ENCODE measurements at regions not wholly inside any gene's neighbourhood (a gene's known extent, or its start where the extent isn't known, plus 50 kb on each side); places are given as distances from the start of the nearest gene placed in this dataset.
"Not testable (repeated sequence)": the region's sequence is repeated elsewhere in the genome, so short reads cannot be mapped to it uniquely, and the experiment has no call there.

DNA sequence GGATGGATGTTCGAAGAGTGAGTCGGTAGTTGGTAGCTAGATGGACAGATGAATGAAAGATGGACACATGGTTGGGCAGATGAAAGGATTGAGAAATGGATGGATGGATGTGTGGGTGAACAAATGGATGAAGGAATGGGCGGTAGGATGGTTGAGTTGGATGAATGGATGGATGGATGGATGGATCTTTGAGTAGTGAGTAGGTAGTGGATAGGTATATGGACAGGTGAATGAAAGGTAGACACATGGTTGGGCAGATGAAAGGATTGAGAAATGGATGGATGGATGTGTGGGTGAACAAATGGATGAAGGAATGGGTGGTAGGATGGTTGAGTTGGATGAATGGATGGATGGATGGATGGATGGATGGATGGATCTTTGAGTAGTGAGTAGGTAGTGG is 97.0 kb upstream of the ADAMTS2 start:
- not testable (repeated sequence) for H3K4me1 ChIP-seq (ENCODE audit: control insufficient read depth, insufficient read depth, low read length); H3K9me3 ChIP-seq (ENCODE audit: control insufficient read depth, low read length); H3K27ac ChIP-seq (ENCODE audit: insufficient read depth, low read depth, low read length, poor library complexity, severe bottlenecking); H3K36me3 ChIP-seq (ENCODE audit: control insufficient read depth, insufficient read depth, low read length); H3K27me3 ChIP-seq (ENCODE audit: control insufficient read depth, insufficient read depth, low read length, poor library complexity, severe bottlenecking); H3K4me3 ChIP-seq (ENCODE audit: insufficient read depth, low read depth, low read length)
- 90 to 95% methylated on average over 3 of the region's 3 CpGs for WGBS, 2 experiments

DNA sequence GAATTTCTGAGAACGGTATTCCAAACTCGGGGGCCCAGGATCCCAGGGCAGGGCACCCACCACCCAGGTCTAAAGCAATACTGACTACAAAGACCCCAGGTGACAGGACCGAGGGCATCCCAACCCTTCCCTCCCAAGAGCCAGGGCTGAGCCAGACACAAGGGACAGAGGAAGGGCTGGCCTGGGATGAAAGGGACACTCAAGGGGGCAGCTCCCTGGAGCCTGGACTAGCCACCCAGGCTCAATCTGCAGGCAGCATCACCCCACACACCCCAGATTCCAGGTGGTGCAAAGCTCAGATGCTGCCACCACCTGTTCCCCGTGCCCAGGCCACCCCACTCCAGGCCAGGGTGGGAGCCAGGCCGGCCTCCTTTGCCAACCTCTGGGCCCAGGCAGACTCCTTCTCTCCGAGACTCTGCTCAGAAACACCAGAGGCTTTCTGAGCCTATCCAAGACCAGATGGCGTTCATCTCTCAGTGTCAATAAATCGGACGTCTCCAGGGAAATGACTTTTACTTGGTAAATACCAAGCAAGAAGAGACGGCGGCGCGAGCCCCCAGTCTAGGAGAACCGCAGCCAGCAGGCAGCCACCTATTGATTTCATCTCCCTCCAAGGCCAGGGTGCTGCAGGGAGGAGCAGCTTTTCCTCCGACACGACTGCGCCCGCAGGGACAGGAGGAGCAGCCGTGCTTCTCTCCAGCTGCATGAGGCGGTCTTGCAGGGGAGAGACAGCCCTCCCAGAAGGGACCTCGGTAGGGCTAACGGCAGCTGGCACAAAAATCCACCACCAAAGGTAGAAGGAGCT is 94.1 kb upstream of the ADAMTS2 start:
- Histone ChIP-seq H3K4me1 (ENCODE audit: control insufficient read depth, insufficient read depth, low read length) (no peaks in the 10 kb centered on the region), H3K36me3 (ENCODE audit: control insufficient read depth, insufficient read depth, low read length) (no peaks in the 10 kb centered on the region)
- WGBS, 2 experiments, result 93 to 94% methylated on average over 22 of the region's 22 CpGs

GRCh38 chr5:179438461-179438860 is 93.2 kb upstream of the ADAMTS2 start:
- Histone ChIP-seq H3K4me1 (ENCODE audit: control insufficient read depth, insufficient read depth, low read length) (no peaks in the 10 kb centered on the region), H3K9me3 (ENCODE audit: control insufficient read depth, low read length) (no peaks in the 10 kb centered on the region), H3K36me3 (ENCODE audit: control insufficient read depth, insufficient read depth, low read length) (no peaks in the 10 kb centered on the region), H3K27ac (ENCODE audit: insufficient read depth, low read depth, low read length, poor library complexity, severe bottlenecking) (no peak overlapping the region), H3K4me3 (ENCODE audit: insufficient read depth, low read depth, low read length) (no peak overlapping the region), H3K27me3 (ENCODE audit: control insufficient read depth, insufficient read depth, low read length, poor library complexity, severe bottlenecking) (no peaks in the 10 kb centered on the region)
- WGBS, 2 experiments, result 93 to 95% methylated on average over 11 of the region's 11 CpGs

More for the DNA sequence above, 94.1 kb upstream of the ADAMTS2 start:
- no peaks in the 10 kb centered on the region for H3K27me3 ChIP-seq (ENCODE audit: control insufficient read depth, insufficient read depth, low read length, poor library complexity, severe bottlenecking)
- H3K27ac ChIP-seq (ENCODE audit: insufficient read depth, low read depth, low read length, poor library complexity, severe bottlenecking), result no peak overlapping the region
- no peaks in the 10 kb centered on the region for H3K9me3 ChIP-seq (ENCODE audit: control insufficient read depth, low read length)
- H3K4me3 ChIP-seq (ENCODE audit: insufficient read depth, low read depth, low read length), result no peak overlapping the region

- H3K9me3 ChIP-seq (ENCODE audit: control insufficient read depth, low read length), result no peaks in the 10 kb centered on the region
- WGBS, 2 experiments, result 80 to 84% methylated on average over 15 of the region's 15 CpGs
- H3K4me1 ChIP-seq (ENCODE audit: control insufficient read depth, insufficient read depth, low read length), result no peaks in the 10 kb centered on the region
- H3K27me3 ChIP-seq (ENCODE audit: control insufficient read depth, insufficient read depth, low read length, poor library complexity, severe bottlenecking), result no peaks in the 10 kb centered on the region
- H3K4me3 ChIP-seq (ENCODE audit: insufficient read depth, low read depth, low read length), result no peak overlapping the region
- no peaks in the 10 kb centered on the region for H3K36me3 ChIP-seq (ENCODE audit: control insufficient read depth, insufficient read depth, low read length)
- H3K27ac ChIP-seq (ENCODE audit: insufficient read depth, low read depth, low read length, poor library complexity, severe bottlenecking), result no peak overlapping the region
Observed at GRCh38 chr5:179438011-179438441, 92.8 kb upstream of the ADAMTS2 start.

DNA sequence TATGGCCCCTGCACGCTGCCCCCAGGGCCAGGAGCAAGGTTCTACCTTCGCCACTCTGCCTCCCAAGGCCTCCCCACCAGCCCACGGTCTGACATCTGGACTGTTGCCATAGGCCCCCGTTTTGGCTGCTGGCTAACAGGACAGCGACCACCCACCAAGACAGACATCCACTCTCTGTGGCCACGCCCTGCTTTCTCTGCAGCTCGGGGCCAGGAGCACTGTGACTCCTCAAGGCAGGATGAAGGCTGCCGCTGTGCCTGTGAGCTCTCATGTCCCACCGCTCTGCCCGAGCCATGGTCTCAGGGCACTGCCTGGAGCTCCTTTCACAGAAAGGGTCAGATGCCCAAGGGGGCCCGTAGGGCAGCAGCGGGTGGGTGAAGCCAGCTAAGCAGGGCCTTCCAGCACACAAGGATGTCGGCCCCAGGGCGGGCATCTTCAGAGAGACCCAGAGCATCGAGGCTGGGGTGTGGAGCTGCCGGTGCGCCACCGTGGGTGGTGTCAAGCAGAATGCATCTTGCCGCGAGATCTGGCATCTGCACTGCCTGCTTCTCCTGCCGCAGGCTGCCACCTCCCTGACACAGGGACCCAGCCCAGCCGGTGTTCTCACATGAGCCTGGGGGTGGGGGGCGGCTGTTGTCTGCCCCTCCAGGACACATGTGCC is 92.2 kb upstream of the ADAMTS2 start:
- H3K4me3 ChIP-seq (ENCODE audit: insufficient read depth, low read depth, low read length), result no peak overlapping the region
- H3K4me1 ChIP-seq (ENCODE audit: control insufficient read depth, insufficient read depth, low read length), result no peaks in the 10 kb centered on the region
- H3K9me3 ChIP-seq (ENCODE audit: control insufficient read depth, low read length), result no peaks in the 10 kb centered on the region
- no peaks in the 10 kb centered on the region for H3K36me3 ChIP-seq (ENCODE audit: control insufficient read depth, insufficient read depth, low read length)
- H3K27ac ChIP-seq (ENCODE audit: insufficient read depth, low read depth, low read length, poor library complexity, severe bottlenecking), result no peak overlapping the region
- no peaks in the 10 kb centered on the region for H3K27me3 ChIP-seq (ENCODE audit: control insufficient read depth, insufficient read depth, low read length, poor library complexity, severe bottlenecking)
- WGBS, 2 experiments, result 88 to 89% methylated on average over 23 of the region's 23 CpGs

DNA sequence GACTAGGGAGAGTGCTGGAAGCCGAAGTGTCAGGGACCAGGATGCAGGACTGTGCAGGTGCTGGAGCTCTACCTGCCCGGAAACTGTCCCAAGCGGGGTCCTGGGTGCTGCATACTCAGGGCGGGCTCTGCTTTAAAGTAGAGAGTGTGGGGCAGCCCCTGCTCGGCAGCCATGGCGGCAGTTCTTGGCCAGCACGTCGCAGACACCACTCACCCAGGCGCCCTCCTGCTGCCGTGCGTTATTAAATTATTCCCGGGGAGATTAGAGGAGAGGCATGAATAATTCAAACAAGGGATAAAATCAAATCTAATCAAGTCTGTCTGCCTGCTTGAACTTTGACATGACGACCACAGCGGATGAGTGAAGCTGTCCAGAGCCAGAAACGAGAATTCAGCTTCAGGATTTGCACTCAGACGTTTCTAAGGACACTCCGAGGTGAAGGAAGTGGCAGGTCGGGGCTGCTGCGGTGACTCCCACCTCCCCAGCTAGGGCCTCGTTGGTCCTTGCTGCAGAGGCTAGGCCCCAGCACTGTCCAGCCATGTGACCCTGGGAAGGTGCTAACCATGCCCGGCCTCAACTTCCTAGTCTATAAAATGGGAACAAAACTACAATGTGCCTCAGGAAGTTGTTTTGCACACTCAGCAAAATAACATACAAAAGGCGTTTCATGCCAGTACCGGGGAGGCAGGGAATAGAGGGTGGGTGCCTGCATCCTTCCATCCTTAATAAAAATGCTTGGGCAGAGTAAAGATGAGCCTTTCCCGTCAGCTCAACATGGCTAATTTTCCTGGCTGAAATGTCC is 91.3 kb upstream of the ADAMTS2 start:
- Histone ChIP-seq H3K9me3 (ENCODE audit: control insufficient read depth, low read length) (no peaks in the 10 kb centered on the region), H3K36me3 (ENCODE audit: control insufficient read depth, insufficient read depth, low read length) (no peaks in the 10 kb centered on the region), H3K27me3 (ENCODE audit: control insufficient read depth, insufficient read depth, low read length, poor library complexity, severe bottlenecking) (no peaks in the 10 kb centered on the region), H3K4me3 (ENCODE audit: insufficient read depth, low read depth, low read length) (no peak overlapping the region), H3K27ac (ENCODE audit: insufficient read depth, low read depth, low read length, poor library complexity, severe bottlenecking) (no peak overlapping the region), H3K4me1 (ENCODE audit: control insufficient read depth, insufficient read depth, low read length) (no peaks in the 10 kb centered on the region)
- WGBS, 2 experiments, result 90 to 92% methylated on average over 24 of the region's 24 CpGs

- 93 to 97% methylated on average over 12 of the region's 12 CpGs for WGBS, 2 experiments
- Histone ChIP-seq H3K9me3 (ENCODE audit: control insufficient read depth, low read length) (no peaks in the 10 kb centered on the region), H3K36me3 (ENCODE audit: control insufficient read depth, insufficient read depth, low read length) (no peaks in the 10 kb centered on the region), H3K27me3 (ENCODE audit: control insufficient read depth, insufficient read depth, low read length, poor library complexity, severe bottlenecking) (no peaks in the 10 kb centered on the region), H3K4me3 (ENCODE audit: insufficient read depth, low read depth, low read length) (no peak overlapping the region), H3K4me1 (ENCODE audit: control insufficient read depth, insufficient read depth, low read length) (no peaks in the 10 kb centered on the region), H3K27ac (ENCODE audit: insufficient read depth, low read depth, low read length, poor library complexity, severe bottlenecking) (no peak overlapping the region)
Observed at GRCh38 chr5:179435731-179436315, 90.6 kb upstream of the ADAMTS2 start.

DNA sequence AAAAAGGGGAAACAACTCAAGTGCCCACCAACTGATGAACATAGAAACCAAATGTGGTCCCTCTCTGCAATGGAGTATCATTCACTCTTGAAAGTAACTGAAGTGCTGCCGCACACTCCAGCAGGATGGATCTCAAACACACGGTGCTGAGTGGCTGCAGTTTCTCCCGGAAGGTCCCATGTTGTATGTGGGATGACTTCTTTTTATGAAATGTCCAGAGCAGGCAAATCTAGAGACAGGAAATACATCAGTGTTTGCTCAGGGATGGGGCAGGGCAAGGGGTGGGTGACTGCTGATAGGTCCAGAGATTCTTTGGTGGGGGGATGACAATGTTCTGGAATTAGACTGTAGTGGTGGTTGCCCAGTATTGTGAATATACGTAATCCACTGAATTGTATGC is 89.9 kb upstream of the ADAMTS2 start:
- no peak overlapping the region for H3K27ac ChIP-seq (ENCODE audit: insufficient read depth, low read depth, low read length, poor library complexity, severe bottlenecking)
- H3K4me1 ChIP-seq (ENCODE audit: control insufficient read depth, insufficient read depth, low read length), result no peaks in the 10 kb centered on the region
- no peaks in the 10 kb centered on the region for H3K27me3 ChIP-seq (ENCODE audit: control insufficient read depth, insufficient read depth, low read length, poor library complexity, severe bottlenecking)
- WGBS, 2 experiments, result 93 to 95% methylated on average over 4 of the region's 4 CpGs
- no peak overlapping the region for H3K4me3 ChIP-seq (ENCODE audit: insufficient read depth, low read depth, low read length)
- no peaks in the 10 kb centered on the region for H3K9me3 ChIP-seq (ENCODE audit: control insufficient read depth, low read length)
- no peaks in the 10 kb centered on the region for H3K36me3 ChIP-seq (ENCODE audit: control insufficient read depth, insufficient read depth, low read length)

DNA sequence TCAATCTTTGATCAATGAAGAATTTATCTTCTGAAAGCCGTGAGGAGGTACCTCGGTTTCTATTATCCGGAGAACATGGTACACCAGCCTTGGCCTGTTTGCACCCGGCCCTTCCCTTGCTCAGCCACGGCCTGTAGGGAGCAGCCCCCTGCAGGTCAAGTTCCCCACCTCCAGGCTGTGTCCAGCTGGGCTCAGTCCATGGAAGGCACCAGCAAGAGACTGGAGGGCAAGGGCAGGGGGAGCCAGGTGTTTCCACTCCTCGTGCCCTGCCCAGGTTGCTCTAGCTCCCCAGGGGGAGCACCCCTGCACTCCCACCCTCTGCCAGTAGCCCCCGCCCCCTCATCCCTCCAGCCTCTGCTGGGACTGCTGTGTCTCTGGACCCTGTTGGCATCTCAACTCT is 87.3 kb upstream of the ADAMTS2 start:
- WGBS, 2 experiments, result 85 to 88% methylated on average over 7 of the region's 7 CpGs

More for the DNA sequence above, 87.3 kb upstream of the ADAMTS2 start:
- no peaks in the 10 kb centered on the region for H3K4me1 ChIP-seq (ENCODE audit: control insufficient read depth, insufficient read depth, low read length)
- H3K36me3 ChIP-seq (ENCODE audit: control insufficient read depth, insufficient read depth, low read length), result no peaks in the 10 kb centered on the region
- no peaks in the 10 kb centered on the region for H3K9me3 ChIP-seq (ENCODE audit: control insufficient read depth, low read length)
- no peak overlapping the region for H3K4me3 ChIP-seq (ENCODE audit: insufficient read depth, low read depth, low read length)
- H3K27ac ChIP-seq (ENCODE audit: insufficient read depth, low read depth, low read length, poor library complexity, severe bottlenecking), result no peak overlapping the region
- no peaks in the 10 kb centered on the region for H3K27me3 ChIP-seq (ENCODE audit: control insufficient read depth, insufficient read depth, low read length, poor library complexity, severe bottlenecking)
